Choroid plexus epithelial cell (primary cell): ENCODE measurements at regions not wholly inside any gene's neighbourhood (a gene's known extent, or its start where the extent isn't known, plus 50 kb on each side); places are given as distances from the start of the nearest gene placed in this dataset.

ENCODE experiments used
- DNase-seq: peaks from one replicate; pipeline ENCODE4 v3.0.0-alpha.2; 2010; ENCODE audit warnings: low read depth
- H3K4me3 ChIP-seq: 2 replicates; pipeline ENCODE4 v1.5.1; 2011; ENCODE audit warnings: low read depth, mild to moderate bottlenecking, control low read depth, low read length, moderate library complexity
- CTCF ChIP-seq: conservative IDR thresholded peaks from 2 replicates; pipeline ENCODE4 v1.5.1; 2011; ENCODE audit warnings: low read depth, mild to moderate bottlenecking, control low read depth, inconsistent platforms, low read length, moderate library complexity

GRCh38 chr22:23509571-23510302 lies 70.4 kb downstream of the IGLL1 start:
- peak; percentile 84 for DNase-seq
- no peak overlapping the region for H3K4me3 ChIP-seq
- TF ChIP-seq CTCF = no peak

- no peak overlapping the region for H3K4me3 ChIP-seq
- DNase-seq = peak; percentile 16
- no peak for TF ChIP-seq CTCF
Measured at GRCh38 chr22:23504516-23504915, 75.6 kb downstream of the IGLL1 start.

- DNase-seq = no peak
- TF ChIP-seq CTCF = no peak
- H3K4me3 ChIP-seq = no peak overlapping the region
Measured at GRCh38 chr22:23503736-23504440, 76.2 kb downstream of the IGLL1 start.

- no peak overlapping the region for H3K4me3 ChIP-seq
- no peak for DNase-seq
- TF ChIP-seq CTCF = no peak
Measured at GRCh38 chr22:23503142-23503541, 76.9 kb downstream of the IGLL1 start.

- no peak overlapping the region for H3K4me3 ChIP-seq
- no peak for TF ChIP-seq CTCF
- no peak for DNase-seq
Measured at GRCh38 chr22:23501708-23502107, 78.4 kb downstream of the IGLL1 start.

- TF ChIP-seq CTCF = no peak
- no peak for DNase-seq
- H3K4me3 ChIP-seq = no peak overlapping the region
Measured at GRCh38 chr22:23501261-23501619, 78.8 kb downstream of the IGLL1 start.
